ENCODE measurements at regions not wholly inside any gene's neighbourhood (a gene's known extent, or its start where the extent isn't known, plus 50 kb on each side); places are given as distances from the start of the nearest gene placed in this dataset.
"Not testable (repeated sequence)": the region's sequence is repeated elsewhere in the genome, so short reads cannot be mapped to it uniquely, and the experiment has no call there.

- no peak for TF ChIP-seq CTCF (IDR thresholded peaks at IDR 0.05; ENCODE audit: extremely low read depth, insufficient read depth, missing control alignments)
- no peak for DNase-seq (ENCODE audit: low spot score)
- in situ Hi-C loops (cut with MboI; ENCODE audit: low pct_unique_long_range_greater_than_20kb, low sequenced_read_pairs, unreplicated experiment) = no loop called here
Measured at GRCh38 chr6:112947507-112947906, 600.4 kb downstream of the RFPL4B start.

DNA sequence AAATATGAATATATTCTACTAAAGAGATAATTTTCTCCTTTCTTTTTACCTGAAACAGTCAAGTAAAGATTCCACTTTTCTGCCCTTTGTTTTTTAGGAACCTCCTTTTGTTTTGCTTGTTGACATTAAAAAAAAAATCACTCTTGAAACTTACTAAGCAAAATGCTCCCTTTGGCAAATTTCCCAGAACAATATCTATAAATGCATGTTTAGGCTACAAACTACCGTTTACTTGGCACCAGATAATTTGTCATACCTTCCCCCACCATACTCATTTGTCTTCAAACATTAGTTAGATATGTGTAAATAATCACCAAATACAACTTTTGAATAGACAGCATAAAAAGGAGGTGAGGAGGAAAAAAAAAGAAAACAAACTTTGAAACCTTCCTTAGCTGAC lies 604.7 kb downstream of the RFPL4B start:
- no peak for TF ChIP-seq CTCF (IDR thresholded peaks at IDR 0.05; ENCODE audit: extremely low read depth, insufficient read depth, missing control alignments)
- DNase-seq (ENCODE audit: low spot score) = no peak
- in situ Hi-C loops (cut with MboI; ENCODE audit: low pct_unique_long_range_greater_than_20kb, low sequenced_read_pairs, unreplicated experiment) = no loop called here

- in situ Hi-C loops (cut with MboI; ENCODE audit: low pct_unique_long_range_greater_than_20kb, low sequenced_read_pairs, unreplicated experiment); DNase-seq (ENCODE audit: low spot score): not testable (repeated sequence)
Measured at GRCh38 chr6:112955743-112956142, 608.6 kb downstream of the RFPL4B start.

DNA sequence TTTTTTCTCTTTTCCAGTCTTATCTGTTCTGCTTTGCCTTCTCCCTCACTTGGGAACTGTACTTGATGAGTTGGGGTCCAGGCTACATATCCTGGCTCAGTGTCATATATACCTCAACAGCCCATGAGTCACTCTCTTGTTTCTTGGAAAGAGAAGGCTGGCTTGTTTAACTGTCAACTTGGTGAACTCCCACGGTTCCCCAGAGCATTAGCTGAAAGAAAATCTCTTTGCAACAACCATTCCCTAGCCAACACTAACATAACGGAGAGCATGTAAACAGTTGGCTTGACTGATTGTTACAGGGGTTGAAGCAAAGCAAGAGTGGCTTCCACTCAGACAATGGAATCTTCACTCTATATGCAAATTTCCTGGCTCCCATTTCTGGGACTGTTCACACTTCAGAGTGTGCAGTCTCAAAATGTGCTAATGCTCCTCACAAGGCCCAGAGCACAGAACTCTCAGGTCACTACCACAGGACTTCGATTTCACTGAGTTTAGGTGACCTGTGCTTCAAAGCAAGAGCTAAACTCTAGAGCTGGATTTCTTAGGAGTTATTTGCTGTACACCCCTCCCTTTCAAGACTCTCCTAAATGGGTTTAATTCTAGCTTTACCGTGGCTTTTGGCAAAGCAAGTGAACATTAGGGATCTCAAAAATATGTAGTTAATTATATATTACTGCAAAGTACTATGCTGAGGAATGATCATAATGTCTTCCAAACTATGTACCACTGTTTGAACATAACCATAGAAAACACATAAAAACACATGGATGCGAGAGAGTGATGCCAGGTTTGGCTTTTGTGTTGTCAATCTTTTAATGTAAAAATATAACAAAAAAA lies 609.8 kb downstream of the RFPL4B start:
- in situ Hi-C loops (cut with MboI; ENCODE audit: low pct_unique_long_range_greater_than_20kb, low sequenced_read_pairs, unreplicated experiment) = no loop called here
- no peak for TF ChIP-seq CTCF (IDR thresholded peaks at IDR 0.05; ENCODE audit: extremely low read depth, insufficient read depth, missing control alignments)
- DNase-seq (ENCODE audit: low spot score) = no peak

GRCh38 chr6:112957536-112957916 lies 610.4 kb downstream of the RFPL4B start:
- in situ Hi-C loops (cut with MboI; ENCODE audit: low pct_unique_long_range_greater_than_20kb, low sequenced_read_pairs, unreplicated experiment) = no loop called here
- no peak for DNase-seq (ENCODE audit: low spot score)
- no peak for TF ChIP-seq CTCF (IDR thresholded peaks at IDR 0.05; ENCODE audit: extremely low read depth, insufficient read depth, missing control alignments)

DNA sequence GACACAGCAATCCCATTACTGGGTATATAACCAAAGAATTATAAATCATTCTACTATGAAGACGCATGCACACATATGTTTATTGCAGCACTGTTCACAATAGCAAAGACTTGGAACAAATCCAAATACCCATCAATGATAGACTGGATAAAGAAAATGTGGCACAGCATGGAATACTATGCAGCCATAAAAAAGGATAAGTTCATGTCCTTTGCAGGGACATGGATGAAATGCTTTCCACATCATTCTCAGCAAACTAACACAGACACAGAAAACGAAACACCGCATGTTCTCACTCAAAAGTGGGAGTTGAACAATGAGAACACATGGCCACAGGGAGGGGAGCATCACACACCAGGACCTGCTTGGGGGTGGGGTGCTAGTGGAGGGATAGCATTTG lies 613.0 kb downstream of the RFPL4B start:
- in situ Hi-C loops (cut with MboI; ENCODE audit: low pct_unique_long_range_greater_than_20kb, low sequenced_read_pairs, unreplicated experiment); DNase-seq (ENCODE audit: low spot score): not testable (repeated sequence)

DNA sequence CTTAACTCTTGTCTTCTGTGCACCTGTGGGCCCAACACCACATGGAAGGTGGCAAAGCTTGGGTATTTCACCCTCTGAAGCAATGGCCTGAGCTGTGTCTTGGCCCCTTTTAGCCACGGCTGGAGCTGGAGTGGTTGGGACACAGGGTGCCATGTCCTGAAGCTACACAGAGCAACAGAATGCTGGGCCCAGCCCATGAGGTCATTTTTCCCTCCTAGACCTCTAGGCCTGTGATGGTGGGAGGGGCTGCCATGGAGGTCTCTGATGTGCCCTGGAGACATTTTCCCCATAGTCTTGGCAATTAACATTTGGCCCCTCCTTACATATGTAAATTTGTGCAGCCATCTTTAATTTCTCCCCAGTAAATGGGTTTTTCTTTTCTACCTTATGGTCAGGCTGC lies 620.8 kb downstream of the RFPL4B start:
- in situ Hi-C loops (cut with MboI; ENCODE audit: low pct_unique_long_range_greater_than_20kb, low sequenced_read_pairs, unreplicated experiment) = no loop called here
- DNase-seq (ENCODE audit: low spot score) = no peak
- TF ChIP-seq CTCF (IDR thresholded peaks at IDR 0.05; ENCODE audit: extremely low read depth, insufficient read depth, missing control alignments) = no peak

DNA sequence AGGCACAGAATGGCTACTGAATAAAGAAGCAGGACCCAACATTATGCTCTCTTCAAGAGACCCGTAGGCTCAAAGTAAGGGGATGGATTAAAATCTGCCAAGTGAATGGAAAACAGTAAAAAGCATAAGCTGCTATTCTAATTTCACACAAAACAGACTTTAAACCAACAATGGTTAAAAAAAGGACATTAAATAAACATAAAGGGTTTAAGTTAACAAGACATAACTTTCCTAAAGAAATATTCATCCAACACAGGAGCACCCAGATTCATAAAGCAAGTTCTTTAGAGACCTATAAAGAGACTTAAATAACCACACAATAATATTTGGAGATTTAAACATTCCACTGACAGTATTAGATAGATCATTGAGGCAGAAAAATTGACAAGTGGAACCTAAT lies 624.5 kb downstream of the RFPL4B start:
- in situ Hi-C loops (cut with MboI; ENCODE audit: low pct_unique_long_range_greater_than_20kb, low sequenced_read_pairs, unreplicated experiment) = no loop called here
- TF ChIP-seq CTCF (IDR thresholded peaks at IDR 0.05; ENCODE audit: extremely low read depth, insufficient read depth, missing control alignments) = no peak
- DNase-seq (ENCODE audit: low spot score) = no peak

DNA sequence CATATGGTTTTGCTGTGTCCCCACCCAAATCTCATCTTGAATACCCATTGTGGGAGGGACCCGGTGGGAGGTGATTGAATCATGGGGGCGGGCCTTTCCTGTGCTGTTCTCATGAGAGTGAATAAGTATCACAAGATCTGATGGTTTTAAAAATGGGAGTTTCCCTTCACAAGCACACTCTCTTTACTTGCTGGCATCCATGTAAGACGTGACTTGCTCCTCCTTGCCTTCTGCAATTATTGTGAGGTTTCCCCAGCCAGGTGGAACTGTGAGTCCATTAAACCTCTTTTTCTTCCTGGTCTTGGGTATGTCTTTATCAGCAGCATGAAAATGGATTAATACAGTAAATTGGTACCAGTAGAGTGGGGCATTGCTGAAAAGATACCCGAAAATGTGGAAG lies 627.8 kb downstream of the RFPL4B start:
- DNase-seq (ENCODE audit: low spot score); in situ Hi-C loops (cut with MboI; ENCODE audit: low pct_unique_long_range_greater_than_20kb, low sequenced_read_pairs, unreplicated experiment): not testable (repeated sequence)

DNA sequence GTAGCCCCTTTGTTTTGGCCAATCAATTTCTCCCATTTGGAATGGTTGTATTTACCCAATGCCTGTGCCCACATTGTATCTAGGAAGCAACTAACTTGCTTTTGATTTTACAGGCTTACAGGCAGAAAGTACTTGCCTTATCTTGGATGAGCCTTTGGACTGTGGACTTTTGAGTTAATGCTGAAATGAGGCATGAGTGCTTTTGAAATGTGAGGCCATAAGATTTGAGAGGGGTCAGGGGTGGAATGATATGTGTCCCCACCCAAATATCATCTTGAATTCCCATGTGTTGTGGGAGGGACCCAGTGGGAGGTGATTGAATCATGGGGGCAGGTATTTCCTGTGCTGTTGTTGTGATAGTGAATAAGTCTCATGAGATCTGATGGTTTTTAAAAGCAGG lies 629.4 kb downstream of the RFPL4B start:
- in situ Hi-C loops (cut with MboI; ENCODE audit: low pct_unique_long_range_greater_than_20kb, low sequenced_read_pairs, unreplicated experiment); DNase-seq (ENCODE audit: low spot score): not testable (repeated sequence)
